ENCODE measurements at regions not wholly inside any gene's neighbourhood (a gene's known extent, or its start where the extent isn't known, plus 50 kb on each side); places are given as distances from the start of the nearest gene placed in this dataset.

DNA sequence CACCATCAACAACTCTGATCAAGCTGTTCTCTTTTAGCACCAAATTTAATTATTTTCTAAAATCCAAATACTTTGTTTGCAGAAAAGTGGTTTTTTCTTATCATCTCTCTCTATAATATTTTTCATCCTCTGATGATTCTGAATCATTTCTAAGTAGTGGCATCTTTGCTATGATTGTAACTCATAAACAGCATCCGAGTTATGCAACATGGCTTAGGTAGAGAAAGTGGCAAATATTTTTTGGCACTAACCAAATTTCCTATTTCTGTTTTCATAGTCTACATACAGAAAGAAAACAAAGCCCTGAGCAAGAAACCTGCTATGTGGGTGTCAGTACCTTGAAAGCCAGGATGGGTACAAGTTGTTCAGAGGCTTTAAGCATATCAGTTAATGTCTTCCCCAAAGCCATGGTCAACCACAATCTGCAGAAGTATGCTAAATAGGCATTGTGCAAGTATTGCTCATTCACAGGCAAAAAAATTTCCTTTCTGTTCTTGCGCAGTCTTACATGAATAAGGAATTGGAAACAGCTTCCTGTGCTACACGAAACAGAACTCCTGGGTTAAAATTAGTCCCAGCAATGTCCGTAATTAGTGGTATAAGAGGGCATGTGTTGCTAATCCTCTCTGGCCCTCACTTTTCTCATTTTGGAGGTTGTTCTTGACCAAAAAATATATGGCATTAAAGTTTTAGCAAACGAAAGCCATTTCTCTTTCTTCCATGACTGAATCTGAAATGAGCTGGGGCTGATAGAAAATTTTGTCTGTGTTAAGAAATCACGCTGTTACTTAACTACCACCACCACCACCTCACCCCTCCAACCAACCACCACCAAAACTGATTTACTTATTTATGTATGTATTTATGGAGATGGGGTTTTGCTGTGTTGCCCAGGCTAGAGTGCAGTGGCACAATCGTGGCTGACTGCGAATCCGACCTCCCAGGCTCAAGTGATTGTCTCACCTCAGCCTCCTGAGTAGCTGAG is 325.6 kb upstream of the MAGI2 start:
- TF ChIP-seq, protein P1, sequence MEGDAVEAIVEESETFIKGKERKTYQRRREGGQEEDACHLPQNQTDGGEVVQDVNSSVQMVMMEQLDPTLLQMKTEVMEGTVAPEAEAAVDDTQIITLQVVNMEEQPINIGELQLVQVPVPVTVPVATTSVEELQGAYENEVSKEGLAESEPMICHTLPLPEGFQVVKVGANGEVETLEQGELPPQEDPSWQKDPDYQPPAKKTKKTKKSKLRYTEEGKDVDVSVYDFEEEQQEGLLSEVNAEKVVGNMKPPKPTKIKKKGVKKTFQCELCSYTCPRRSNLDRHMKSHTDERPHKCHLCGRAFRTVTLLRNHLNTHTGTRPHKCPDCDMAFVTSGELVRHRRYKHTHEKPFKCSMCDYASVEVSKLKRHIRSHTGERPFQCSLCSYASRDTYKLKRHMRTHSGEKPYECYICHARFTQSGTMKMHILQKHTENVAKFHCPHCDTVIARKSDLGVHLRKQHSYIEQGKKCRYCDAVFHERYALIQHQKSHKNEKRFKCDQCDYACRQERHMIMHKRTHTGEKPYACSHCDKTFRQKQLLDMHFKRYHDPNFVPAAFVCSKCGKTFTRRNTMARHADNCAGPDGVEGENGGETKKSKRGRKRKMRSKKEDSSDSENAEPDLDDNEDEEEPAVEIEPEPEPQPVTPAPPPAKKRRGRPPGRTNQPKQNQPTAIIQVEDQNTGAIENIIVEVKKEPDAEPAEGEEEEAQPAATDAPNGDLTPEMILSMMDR (IDR thresholded peaks at IDR 0.05): no peak

DNA sequence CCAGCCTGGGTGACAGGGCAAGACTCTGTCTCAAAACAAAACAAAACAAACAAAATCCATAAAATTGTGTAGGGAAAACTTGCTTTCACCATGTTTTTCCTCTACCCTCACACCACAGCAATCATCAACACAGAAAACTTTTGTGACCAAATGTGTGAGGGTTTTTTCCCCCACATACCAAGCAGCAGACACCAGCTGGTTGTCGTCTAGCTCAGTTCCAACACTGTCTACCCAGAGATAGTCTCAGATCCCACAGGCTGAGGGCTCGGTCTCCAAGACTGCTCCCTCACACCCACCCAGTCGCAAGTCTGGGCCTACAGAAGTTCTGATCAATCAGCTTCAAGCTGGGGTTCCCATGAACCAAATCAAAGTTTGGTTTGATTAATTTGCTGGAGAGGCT is 322.4 kb upstream of the MAGI2 start:
- TF ChIP-seq, protein P1 (IDR thresholded peaks at IDR 0.05): no peak

DNA sequence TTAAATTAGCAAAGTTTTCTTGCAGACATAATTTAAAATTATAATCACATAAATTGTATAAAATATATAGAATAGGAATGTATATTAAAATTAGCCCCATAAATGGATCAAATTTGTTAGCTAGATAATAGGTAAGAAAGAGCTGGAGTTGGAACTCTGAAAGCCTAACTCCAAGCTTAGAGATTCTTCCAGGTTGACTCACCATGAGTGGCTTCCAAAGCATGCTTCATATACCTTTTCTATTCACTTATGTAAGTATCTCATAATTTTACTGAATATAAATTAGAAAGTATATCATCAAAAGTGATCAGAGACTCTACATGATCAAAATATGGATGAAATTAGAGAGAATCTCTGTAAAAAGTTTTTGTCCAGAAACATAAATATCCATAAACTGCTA is 320.7 kb upstream of the MAGI2 start:
- TF ChIP-seq, protein P1 (IDR thresholded peaks at IDR 0.05): no peak

DNA sequence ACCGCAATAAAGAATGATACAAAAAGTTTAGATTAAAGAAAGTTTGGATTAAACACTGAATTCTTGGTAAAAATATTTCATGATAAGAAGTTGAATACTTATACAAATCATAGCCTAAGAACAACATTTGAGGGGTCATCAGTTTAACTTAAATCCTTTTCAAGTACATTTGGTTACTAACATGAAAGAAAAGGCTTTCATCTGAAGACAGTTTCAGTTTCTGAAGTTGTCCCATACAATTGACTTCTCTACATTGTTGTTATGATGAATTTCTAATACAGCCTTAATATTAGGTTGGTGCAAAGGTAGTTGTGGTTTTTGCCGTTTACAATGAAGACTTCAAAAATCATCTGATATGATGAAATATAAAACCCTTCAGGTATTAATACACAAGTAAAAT is 317.5 kb upstream of the MAGI2 start:
- TF ChIP-seq, protein P1 (IDR thresholded peaks at IDR 0.05): no peak

DNA sequence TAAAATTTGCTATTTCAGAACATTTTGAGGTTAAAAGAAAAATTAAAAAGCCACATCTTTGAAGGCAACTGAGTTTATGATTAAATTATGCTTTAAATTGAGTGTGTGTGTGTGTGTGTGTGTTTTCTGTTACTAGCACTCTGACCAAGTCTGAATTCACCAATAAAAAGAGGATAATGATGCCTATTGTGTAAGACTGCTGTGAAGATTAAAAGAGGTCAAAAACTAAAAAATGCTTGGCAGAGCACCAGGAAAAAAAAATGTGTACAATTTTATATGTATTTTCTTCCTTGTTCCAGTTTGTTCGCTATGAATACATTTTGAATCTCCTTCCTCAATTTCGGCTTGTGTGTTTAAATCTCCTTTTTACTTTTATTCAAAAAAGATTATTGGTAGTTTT is 316.6 kb upstream of the MAGI2 start:
- TF ChIP-seq, protein P1 (IDR thresholded peaks at IDR 0.05): no peak

DNA sequence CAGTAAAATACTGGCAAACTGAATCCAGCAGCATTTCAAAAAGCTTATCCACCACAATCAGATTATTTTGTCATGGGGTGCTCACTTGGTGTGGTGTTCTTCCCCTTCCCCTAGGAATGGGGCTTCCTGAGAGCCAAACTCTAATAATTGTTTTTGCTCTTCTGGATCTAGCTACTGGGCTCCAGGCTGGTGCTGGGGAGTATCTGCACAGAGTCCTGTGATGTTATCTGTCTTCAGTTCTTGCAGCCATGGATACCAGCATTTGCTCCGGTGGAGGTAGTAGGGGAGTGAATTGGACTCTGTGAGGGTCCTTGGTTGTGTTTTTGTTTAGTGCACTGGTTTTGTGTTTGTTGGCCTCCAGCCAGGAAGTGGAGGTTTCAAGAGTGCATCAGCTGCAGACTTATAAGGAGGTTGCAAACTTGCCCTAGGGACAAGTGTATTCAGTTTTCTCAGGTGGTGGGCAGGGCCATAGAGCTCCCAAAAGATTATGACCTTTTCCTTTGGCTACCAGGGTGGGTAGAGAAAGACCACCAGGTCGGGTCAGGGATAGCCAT is 308.5 kb upstream of the MAGI2 start:
- TF ChIP-seq, protein P1 (IDR thresholded peaks at IDR 0.05): no peak

DNA sequence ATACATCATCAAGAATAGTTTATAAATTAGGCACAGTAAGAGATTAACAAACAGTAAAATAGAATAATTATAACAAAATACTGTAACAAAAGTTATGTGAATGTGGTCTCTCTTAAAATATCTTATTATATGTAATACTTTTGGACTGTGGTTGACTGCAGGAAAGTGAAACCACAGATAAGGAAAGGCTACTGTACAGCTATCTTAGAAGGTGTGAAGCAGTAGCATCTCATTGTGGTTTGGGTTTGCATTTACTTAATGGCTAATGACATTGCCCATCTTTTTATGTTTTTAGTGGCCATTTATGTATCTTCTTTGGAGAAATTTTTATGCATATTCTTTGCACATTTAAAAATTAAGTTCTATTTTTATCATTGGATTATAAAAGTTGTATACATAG is 296.4 kb upstream of the MAGI2 start:
- TF ChIP-seq, protein P1 (IDR thresholded peaks at IDR 0.05): no peak

Data from LNCAP (cell line).